Natural killer cell (primary cell): ENCODE measurements at regions not wholly inside any gene's neighbourhood (a gene's known extent, or its start where the extent isn't known, plus 50 kb on each side); places are given as distances from the start of the nearest gene placed in this dataset.
"Not testable (repeated sequence)": the region's sequence is repeated elsewhere in the genome, so short reads cannot be mapped to it uniquely, and the experiment has no call there.

ENCODE experiments used
- ATAC-seq, 3 donors: fragments of 150-1000 bp in 2 of 3; fragments of 200-7000 bp in 1 of 3; cut with Tn5 transposase; 1 replicate in 1 of 3; 2 replicates in 2 of 3; pipeline ENCODE4 v1.10.0; 2021; ENCODE audit warnings: mild to moderate bottlenecking in 2 of 3, moderate library complexity in 2 of 3
- DNase-seq, 2 donors: peaks; one replicate each; pipeline versions ENCODE4 v3.0.0 to v3.0.0-alpha.2; 2013 to 2021; ENCODE audit warnings: mixed read lengths in 1 of 2
- H3K27ac ChIP-seq: one replicate; pipeline ENCODE4 v1.5.1; 2013; ENCODE audit warnings: mild to moderate bottlenecking, low read length
- H3K27me3 ChIP-seq: one replicate; pipeline ENCODE4 v1.6.1; 2013; ENCODE audit warnings: low read length; ENCODE audit not compliant: control insufficient read depth, insufficient read depth
- H3K36me3 ChIP-seq: one replicate; pipeline ENCODE4 v1.6.1; 2013; ENCODE audit warnings: low read length; ENCODE audit not compliant: control insufficient read depth, insufficient read depth
- H3K4me1 ChIP-seq: one replicate; pipeline ENCODE4 v1.6.1; 2013; ENCODE audit warnings: low read length; ENCODE audit not compliant: control insufficient read depth, insufficient read depth
- H3K4me3 ChIP-seq: one replicate; pipeline ENCODE4 v1.5.1; 2013; ENCODE audit warnings: low read length
- H3K9me3 ChIP-seq: one replicate; pipeline ENCODE4 v1.6.1; 2013; ENCODE audit warnings: low read length; ENCODE audit not compliant: control insufficient read depth, insufficient read depth
- H3K27ac Mint-ChIP-seq, 2 donors: one replicate each; pipeline ENCODE4 v1.8.0; 2022; ENCODE audit warnings: mild to moderate bottlenecking in 2 of 2, mixed read lengths in 2 of 2, moderate library complexity in 1 of 2
- H3K27me3 Mint-ChIP-seq, 2 donors: one replicate each; pipeline ENCODE4 v1.8.0; 2022; ENCODE audit warnings: low read depth in 2 of 2, mixed read lengths in 2 of 2
- H3K36me3 Mint-ChIP-seq: one replicate; pipeline ENCODE4 v1.8.0; 2022; ENCODE audit warnings: mixed read lengths
- H3K4me1 Mint-ChIP-seq, 2 donors: one replicate each; pipeline ENCODE4 v1.8.0; 2022; ENCODE audit warnings: mixed read lengths in 2 of 2
- H3K4me3 Mint-ChIP-seq: one replicate; pipeline ENCODE4 v1.8.0; 2022; ENCODE audit warnings: mild to moderate bottlenecking, moderate library complexity, mixed read lengths
- H3K9me3 Mint-ChIP-seq, 2 donors: one replicate each; pipeline ENCODE4 v1.8.0; 2022; ENCODE audit warnings: mixed read lengths in 2 of 2
- WGBS: methylation state at CpG from one replicate; pipeline ENCODE4 v1.1.7; 2013; ENCODE audit warnings: missing lambda C conversion rate; ENCODE audit not compliant: insufficient coverage; 5-methylcytosine and 5-hydroxymethylcytosine counted together
- intact Hi-C: fragments of 100-400 bp; cut with micrococcal nuclease; formaldehyde crosslinking; loops from one replicate; pipeline ENCODE4 v1.14.2; 2022
- TF ChIP-seq, protein P1 (sequence below): fragments of 200-600 bp; IDR thresholded peaks from one replicate; pipeline ENCODE4 v1.8.0; 2022; ENCODE audit warnings: antibody characterized with exemption

DNA sequence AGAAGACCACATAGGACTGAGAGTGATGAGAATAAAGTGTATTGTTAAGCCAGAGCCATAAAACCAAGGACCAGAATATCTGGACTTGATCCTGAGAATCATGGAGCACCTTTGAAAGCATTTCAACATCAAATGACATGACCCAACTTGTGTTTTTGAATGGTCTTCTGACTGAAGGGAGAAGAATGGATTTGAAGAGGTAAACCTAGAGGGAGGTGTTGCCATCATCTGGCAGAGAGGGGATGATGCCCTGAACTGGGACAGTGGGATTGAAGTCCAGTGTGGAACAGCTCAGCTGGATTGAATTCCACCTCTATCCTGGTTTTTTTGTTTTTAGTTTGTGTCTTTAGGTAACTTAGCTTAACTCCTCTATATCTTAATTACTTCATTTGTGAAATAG, 570.0 kb downstream of the TBC1D32 start:
- H3K9me3 Mint-ChIP-seq = peaks cover 8 to 11% of the 10 kb centered on the region in 2 donors
- H3K4me1 ChIP-seq = no peaks in the 10 kb centered on the region
- H3K36me3 Mint-ChIP-seq = no peaks in the 10 kb centered on the region
- H3K27me3 Mint-ChIP-seq = no peaks in the 10 kb centered on the region
- no peaks in the 10 kb centered on the region for H3K9me3 ChIP-seq
- H3K4me3 ChIP-seq = no peak overlapping the region
- no peak overlapping the region for H3K27ac Mint-ChIP-seq
- intact Hi-C loops = no loop called here
- no peaks in the 10 kb centered on the region for H3K36me3 ChIP-seq
- H3K4me1 Mint-ChIP-seq = no peaks in the 10 kb centered on the region
- TF ChIP-seq, protein P1, sequence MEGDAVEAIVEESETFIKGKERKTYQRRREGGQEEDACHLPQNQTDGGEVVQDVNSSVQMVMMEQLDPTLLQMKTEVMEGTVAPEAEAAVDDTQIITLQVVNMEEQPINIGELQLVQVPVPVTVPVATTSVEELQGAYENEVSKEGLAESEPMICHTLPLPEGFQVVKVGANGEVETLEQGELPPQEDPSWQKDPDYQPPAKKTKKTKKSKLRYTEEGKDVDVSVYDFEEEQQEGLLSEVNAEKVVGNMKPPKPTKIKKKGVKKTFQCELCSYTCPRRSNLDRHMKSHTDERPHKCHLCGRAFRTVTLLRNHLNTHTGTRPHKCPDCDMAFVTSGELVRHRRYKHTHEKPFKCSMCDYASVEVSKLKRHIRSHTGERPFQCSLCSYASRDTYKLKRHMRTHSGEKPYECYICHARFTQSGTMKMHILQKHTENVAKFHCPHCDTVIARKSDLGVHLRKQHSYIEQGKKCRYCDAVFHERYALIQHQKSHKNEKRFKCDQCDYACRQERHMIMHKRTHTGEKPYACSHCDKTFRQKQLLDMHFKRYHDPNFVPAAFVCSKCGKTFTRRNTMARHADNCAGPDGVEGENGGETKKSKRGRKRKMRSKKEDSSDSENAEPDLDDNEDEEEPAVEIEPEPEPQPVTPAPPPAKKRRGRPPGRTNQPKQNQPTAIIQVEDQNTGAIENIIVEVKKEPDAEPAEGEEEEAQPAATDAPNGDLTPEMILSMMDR = no peak
- DNase-seq = no peak
- H3K27me3 ChIP-seq = no peaks in the 10 kb centered on the region
- ATAC-seq = no peak
- no peak overlapping the region for H3K4me3 Mint-ChIP-seq
- H3K27ac ChIP-seq = no peak overlapping the region

DNA sequence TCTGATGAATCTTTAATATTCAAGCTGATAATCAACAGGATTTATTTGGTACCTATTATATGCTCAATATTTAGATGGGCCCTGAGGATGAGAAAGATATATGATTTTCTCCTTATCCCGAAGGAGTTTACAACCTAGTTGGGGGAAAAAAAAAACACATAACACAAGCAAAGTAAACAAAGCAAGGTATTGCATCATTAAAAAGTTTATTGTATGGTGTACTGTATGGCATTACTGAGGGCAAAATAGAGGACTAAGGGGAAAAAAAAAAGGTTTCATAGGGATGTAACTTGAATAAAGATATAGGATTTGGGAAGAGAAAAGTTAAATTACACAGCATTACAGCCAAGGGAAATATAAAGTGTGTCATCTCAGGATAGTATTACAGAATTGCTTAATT, 574.7 kb downstream of the TBC1D32 start:
- Mint-ChIP-seq H3K27me3 (no peaks in the 10 kb centered on the region), H3K4me1 (no peaks in the 10 kb centered on the region), H3K27ac (no peak overlapping the region), H3K9me3 (peaks cover 12 to 13% of the 10 kb centered on the region in 2 donors), H3K36me3 (no peaks in the 10 kb centered on the region), H3K4me3 (no peak overlapping the region)
- Histone ChIP-seq H3K27me3 (no peaks in the 10 kb centered on the region), H3K4me3 (no peak overlapping the region), H3K9me3 (no peaks in the 10 kb centered on the region), H3K27ac (no peak overlapping the region), H3K4me1 (no peaks in the 10 kb centered on the region), H3K36me3 (no peaks in the 10 kb centered on the region)
- WGBS = no CpG with 5 or more reads among the region's 1 CpG
- DNase-seq (no peak), ATAC-seq (no peak)
- TF ChIP-seq, protein P1 = no peak
- intact Hi-C loops = no loop called here

DNA sequence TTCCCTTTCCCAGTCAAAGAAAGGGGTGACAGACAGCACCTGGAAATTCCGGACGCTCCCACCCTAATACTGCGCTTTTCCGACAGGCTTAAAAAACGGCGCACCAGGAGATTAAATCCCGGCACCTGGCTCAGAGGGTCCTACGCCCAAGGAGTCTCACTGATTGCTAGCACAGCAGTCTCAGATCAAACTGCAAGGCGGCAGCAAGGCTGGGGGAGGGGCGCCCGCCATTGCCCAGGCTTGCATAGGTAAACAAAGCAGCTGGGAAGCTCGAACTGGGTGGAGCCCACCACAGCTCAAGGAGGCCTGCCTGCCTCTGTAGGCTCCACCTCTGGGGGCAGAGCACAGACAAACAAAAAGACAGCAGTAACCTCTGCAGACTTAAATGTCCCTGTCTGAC, 585.7 kb downstream of the TBC1D32 start:
- H3K4me1 Mint-ChIP-seq, H3K27ac Mint-ChIP-seq, H3K4me3 Mint-ChIP-seq, H3K36me3 Mint-ChIP-seq, ATAC-seq, H3K9me3 ChIP-seq, H3K27me3 ChIP-seq, H3K27ac ChIP-seq, DNase-seq, H3K4me3 ChIP-seq, H3K4me1 ChIP-seq, intact Hi-C loops, H3K27me3 Mint-ChIP-seq, H3K36me3 ChIP-seq: not testable (repeated sequence)
- peaks cover 7 to 22% of the 10 kb centered on the region in 2 donors for H3K9me3 Mint-ChIP-seq
- 71% methylated on average over 12 of the region's 12 CpGs for WGBS

DNA sequence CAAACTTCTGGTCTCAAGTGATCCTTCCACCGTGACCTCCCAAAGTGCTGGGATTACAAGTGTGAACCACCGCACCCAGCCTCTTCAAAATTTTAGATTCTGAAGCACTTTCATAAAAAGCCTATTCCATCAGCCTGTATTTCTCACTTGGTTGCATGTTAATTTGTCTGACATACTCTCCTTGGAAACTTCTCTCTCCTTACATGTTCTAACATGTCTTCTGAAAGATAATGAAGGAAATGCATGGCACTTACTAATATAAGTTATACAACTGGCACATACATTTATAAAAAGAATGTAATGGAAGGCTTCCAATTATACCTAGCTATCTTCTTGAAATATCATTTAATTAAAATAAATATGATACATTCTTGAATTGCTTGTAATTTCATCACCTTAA, 597.5 kb downstream of the TBC1D32 start:
- no peaks in the 10 kb centered on the region for H3K36me3 Mint-ChIP-seq
- H3K27me3 Mint-ChIP-seq = no peaks in the 10 kb centered on the region
- H3K9me3 Mint-ChIP-seq = peaks cover 10 to 25% of the 10 kb centered on the region in 2 donors
- no peaks in the 10 kb centered on the region for H3K36me3 ChIP-seq
- no peak overlapping the region for H3K4me3 ChIP-seq
- H3K4me3 Mint-ChIP-seq = no peak overlapping the region
- intact Hi-C loops = no loop called here
- no peak overlapping the region for H3K27ac ChIP-seq
- DNase-seq = no peak
- ATAC-seq = no peak
- no peaks in the 10 kb centered on the region for H3K4me1 ChIP-seq
- no peak overlapping the region for H3K27ac Mint-ChIP-seq
- no peaks in the 10 kb centered on the region for H3K27me3 ChIP-seq
- TF ChIP-seq, protein P1 = no peak
- no peaks in the 10 kb centered on the region for H3K9me3 ChIP-seq
- no peaks in the 10 kb centered on the region for H3K4me1 Mint-ChIP-seq
- 93% methylated on average over 2 of the region's 2 CpGs for WGBS
